Stimulated activated CD8-positive, alpha-beta memory T cell treated with anti-CD3 and anti-CD28 coated beads, Interleukin-7, amount 100 ng/mL, for 4 hours (primary cell): ENCODE measurements at regions not wholly inside any gene's neighbourhood (a gene's known extent, or its start where the extent isn't known, plus 50 kb on each side); places are given as distances from the start of the nearest gene placed in this dataset.
A peak's percentile ranks its signal among the peaks of the same experiment; 100 is the strongest.
"Not testable (repeated sequence)": the region's sequence is repeated elsewhere in the genome, so short reads cannot be mapped to it uniquely, and the experiment has no call there.

Experiments
- DNase-seq, 2 donors: peaks; one replicate each; pipeline ENCODE4 v3.0.0-alpha.2; 2020; ENCODE audit warnings: low read depth in 2 of 2

DNA sequence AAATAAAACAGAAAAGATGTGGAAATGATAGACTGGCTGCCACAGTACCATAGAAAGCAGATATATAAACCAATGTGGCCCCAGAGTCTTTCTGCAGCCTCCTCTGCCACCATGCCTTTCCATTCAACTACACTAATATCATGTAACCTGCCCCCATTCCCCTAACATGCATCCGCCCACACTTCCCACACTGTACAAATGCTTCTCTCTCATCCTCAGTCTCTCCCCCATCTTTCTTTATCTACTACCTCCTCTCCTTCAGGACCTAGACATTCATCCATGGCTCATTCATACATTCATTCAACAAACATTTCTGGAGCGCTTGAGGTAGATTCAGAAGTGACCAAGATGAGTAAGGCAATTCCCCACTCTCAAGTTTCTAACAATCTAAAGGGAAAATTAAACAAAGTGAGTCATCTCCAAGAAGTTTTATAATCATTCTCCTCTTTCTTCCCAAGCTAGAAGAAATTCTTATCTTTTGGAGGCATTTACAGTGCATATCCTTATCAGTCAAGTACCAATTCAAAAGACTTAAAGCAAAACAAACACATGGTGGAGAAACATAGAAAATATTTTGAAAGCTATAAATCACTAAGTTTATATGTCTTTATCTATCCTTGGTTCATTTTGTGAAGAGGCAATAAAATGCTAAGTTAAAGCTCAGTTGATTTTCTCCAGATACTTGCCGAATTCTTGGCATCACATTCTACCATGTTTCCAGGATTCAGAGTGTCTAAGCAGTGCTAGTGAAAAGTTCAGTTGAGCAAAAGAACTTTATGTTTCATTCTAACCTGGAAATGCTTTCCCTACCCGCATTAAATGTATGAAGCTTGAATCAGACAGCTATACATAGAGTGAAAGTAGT is 70.5 kb upstream of the FRMD6 start:
- DNase-seq = no peak

DNA sequence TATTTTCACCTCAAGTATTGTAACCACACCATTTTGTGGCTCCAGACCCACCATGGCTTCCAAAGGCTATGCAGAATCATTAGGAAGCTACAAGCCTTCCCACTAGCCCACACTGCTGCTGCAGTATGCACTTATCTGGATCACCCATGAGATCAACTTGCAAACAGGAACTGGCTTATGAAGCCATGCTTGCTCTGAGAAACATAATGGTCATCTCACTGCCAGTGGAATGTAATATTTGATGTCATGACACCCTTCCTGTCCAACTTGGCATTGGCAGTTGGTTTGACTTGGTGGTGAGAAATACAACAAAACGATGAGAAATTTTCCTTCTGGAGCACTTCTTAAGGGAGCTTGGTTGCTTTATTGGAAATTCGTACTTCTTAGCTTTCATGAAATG is 69.3 kb upstream of the FRMD6 start:
- no peak for DNase-seq

DNA sequence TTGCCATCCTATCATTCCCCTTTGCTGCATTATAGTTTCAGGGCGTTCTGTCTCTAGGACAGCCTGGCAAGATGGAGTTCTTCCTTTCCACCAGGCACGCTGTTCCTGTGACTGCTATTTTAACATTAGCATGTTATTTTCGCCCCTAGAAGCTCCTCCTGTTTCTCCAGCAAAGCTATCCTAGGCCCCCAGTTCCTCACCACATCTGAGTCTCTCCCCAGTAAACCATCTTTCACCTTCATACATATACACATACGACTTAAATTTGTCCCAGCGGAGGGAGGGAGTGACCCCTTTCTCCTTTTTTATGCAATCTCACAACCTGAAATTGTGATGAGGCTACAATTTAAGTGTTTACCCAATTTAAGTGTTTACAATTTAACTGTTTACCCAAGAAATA is 66.7 kb upstream of the FRMD6 start:
- DNase-seq = no peak

DNA sequence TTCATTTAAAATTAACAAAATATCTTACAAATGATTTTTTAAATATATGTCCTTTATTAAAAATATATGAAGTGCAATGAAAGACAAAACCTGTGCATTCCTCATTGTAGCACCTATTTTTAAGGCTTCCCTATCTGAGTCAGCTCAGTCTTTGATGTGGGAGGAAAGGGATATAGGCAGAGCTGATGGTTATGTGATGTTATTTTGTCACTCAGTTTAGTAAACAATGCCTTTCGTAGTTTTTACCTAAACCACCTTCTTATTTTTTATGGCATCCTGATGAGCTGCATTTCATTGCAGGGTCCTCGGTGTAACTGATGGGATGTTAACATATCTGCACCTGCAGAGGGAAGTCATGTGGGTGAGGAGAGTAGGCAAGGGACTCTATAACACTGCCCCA is 58.9 kb upstream of the FRMD6 start:
- DNase-seq = no peak

DNA sequence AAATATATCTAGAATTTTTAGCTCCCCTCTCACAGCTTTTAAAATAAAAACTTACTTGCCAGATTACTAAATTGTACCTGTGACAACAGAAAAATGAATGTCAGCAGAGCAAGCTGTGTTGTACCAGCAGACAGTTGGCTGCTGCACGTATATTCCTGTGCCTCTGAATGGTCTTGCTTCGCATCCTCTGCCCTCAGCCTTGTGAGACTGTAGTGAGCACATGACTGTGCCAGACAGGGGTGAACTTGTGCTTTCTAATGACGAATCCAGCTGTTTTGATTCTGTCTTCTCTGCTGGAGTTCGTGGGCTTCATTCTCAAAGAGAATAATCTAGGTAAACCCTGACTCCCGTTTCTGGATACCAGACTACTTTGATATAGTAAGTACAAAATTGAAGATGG is 58.3 kb upstream of the FRMD6 start:
- DNase-seq = no peak

DNA sequence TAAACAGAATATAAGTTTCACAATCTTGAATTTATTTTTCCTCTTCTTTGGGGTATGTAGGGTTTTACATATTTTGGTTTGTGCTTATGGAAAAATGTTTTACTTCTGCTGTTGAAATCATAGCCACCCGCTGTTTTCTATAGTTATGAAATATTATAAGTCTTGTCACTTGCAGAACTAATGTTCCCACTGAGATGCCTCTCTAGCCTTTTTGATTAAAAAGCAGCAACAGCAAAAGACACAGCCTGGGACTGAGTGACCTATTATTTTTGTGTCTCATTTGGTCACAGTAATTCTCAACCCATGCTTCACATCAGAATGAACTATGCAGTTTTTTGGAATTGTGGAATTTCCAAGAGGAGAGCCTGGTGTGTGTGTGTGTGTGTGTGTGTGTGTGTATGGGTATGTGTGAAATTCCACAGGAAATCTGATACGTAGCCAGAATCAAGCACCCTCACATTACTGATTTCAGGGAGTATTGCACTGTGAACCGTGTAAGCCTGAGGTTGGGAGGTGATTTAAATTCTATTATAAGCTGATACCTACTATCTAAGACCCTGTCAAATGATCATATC is 55.7 kb upstream of the FRMD6 start:
- DNase-seq = no peak

DNA sequence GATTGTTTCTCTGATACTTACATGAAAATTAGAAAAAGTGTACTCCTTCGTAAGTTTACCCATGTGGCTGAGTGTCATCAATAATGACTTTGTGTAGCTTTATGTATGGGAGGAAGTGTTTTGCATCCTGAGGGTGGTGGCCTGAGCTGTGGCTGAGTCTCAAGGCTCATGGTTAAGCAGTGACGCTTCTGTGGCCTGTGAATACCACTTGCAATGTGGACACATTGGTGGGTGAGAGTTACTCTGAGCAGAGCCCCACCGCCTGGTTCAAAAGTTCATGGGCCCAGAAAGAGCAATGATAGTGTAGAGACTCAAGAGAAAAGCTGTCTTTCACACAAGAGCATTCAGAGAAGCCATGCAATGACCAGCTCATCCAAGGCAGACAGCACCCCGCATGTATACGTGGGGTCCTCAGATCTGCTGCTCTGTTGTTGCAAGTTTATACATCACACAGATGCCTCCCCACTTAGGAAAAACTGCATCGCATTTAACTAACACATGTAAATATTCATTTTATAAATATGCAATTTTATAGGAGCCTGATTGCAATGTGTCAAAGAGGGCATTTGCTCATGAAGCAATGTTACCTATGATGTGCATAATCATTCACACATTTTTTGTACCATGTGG is 55.1 kb upstream of the FRMD6 start:
- DNase-seq = peak; percentile 21 to 27

DNA sequence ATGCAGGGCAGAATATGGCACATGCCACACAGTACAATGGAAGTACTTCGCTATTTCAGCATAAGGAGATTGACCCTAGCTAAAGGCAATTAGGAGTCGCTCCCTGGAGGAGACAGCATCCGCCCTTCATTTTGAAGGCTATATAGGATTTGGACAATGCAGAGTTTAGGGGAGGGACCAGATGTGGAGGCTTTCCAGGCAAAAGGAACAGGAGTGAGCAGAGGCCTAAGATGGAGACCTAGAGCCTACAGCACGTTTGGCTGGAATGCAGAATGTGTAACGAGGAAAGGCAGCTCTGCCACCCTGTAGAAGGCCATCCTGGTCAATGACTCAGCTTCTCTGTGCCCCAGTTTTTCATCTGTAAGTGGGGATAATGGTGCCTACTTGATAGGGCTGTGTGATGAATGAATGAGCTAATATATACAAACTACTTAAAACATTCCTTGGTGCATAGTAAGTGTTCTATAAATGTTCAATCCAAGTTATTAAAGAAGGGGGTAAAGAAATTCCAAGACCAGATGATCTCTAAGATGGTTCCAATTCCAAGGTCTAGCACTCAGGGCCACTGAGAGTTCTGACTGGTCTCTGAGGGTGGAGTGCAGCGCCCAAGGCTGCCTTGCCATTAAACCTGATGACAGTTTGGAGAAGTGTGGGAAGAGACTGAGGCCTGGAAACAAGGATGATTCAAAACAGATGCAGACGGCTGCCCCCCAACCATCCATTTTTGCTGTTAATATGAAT is 54.3 kb upstream of the FRMD6 start:
- no peak for DNase-seq

DNA sequence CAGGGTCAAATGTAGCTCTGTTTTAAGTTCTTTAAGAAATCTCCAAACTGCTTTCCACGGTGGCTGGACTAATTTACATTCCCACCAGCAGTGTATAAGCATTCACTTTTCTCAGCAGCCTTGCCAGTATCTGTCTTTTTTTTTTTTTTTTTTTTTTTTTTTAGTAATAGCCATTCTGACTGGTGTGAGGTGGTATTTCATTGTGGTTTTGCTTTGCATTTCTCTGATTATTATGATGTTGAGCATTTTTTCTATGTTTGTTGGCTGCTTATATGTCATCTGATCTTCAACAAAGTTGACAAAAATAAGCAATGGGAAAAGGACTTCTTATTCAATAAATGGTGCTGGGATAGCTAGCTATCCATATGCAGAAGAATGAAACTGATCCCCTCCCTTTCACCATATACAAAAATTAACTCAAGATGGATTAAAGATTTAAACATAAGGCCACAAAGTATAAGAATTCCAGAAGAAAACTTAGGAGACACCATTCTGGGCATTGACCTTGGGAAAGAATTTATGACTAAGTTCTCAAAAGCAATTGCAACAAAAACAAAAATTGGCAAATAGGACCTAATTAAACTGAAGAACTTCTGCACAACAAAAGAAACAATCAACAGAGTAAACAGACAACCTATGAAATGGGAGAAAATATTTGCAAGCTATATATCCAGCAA is 52.6 kb upstream of the FRMD6 start:
- not testable (repeated sequence) for DNase-seq

DNA sequence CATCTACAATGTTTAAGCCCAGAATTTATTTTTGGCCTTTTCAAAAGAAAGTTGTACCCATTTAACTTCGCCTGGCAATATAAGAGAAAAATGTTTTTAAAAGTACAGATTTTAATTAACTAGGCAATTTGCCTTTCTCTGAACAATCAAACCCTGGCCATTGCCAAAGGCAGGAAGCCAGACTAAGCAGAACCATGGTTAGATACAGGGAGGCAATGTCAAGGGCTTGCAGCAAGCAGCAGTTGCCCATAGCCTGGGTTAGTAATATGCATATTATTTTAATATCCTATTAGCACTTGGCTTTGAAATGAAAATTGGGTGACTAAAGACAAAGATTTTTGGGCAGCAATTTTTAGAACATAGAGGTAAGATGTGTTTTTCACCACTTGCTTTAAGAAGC is 51.1 kb upstream of the FRMD6 start:
- no peak for DNase-seq
